Body of pancreas (tissue), 4 donors: ENCODE measurements at regions not wholly inside any gene's neighbourhood (a gene's known extent, or its start where the extent isn't known, plus 50 kb on each side); places are given as distances from the start of the nearest gene placed in this dataset.

Experiments used
- ATAC-seq: fragments of 150-250 bp; one replicate; pipeline ENCODE4 v1.9.1; 2016
- DNase-seq, 4 donors: peaks; one replicate each; pipeline ENCODE4 v3.0.0-alpha.2; 2019
- H3K27ac ChIP-seq, 4 donors: fragments of 200-600 bp; sonication (generic); 1 replicate in 3 of 4; 2 replicates in 1 of 4; pipeline versions ENCODE4 v1.5.1 to v1.6.1; 2016 to 2019; ENCODE audit warnings: mild to moderate bottlenecking in 1 of 4, mixed read lengths in 1 of 4, moderate library complexity in 1 of 4
- H3K27me3 ChIP-seq, 2 donors: fragments of 200-600 bp; sonication (generic); one replicate each; pipeline ENCODE4 v1.6.0; 2016; ENCODE audit warnings: mild to moderate bottlenecking in 1 of 2
- H3K36me3 ChIP-seq, 2 donors: fragments of 200-600 bp; sonication (generic); replicated peaks in 1 of 2; 2 replicates each; pipeline ENCODE4 v1.5.1; 2016; ENCODE audit warnings: low read depth in 2 of 2; ENCODE audit not compliant: insufficient read depth in 1 of 2
- H3K4me1 ChIP-seq: fragments of 200-600 bp; sonication (generic); one replicate; pipeline ENCODE4 v1.6.0; 2016
- H3K4me3 ChIP-seq, 2 donors: fragments of 200-600 bp; sonication (generic); 1 replicate in 1 of 2; 2 replicates in 1 of 2; pipeline ENCODE4 v1.5.1; 2016 to 2019
- H3K9me3 ChIP-seq, 3 donors: fragments of 200-600 bp; sonication (generic); 1 replicate in 2 of 3; 2 replicates in 1 of 3; pipeline ENCODE4 v1.5.1; 2016
- POLR2A ChIP-seq, 3 donors: fragments of 450-650 bp; IDR thresholded peaks; one replicate each; pipeline ENCODE4 v1.6.1; 2016; ENCODE audit warnings: antibody characterized with exemption in 3 of 3, mild to moderate bottlenecking in 2 of 3
- WGBS, 2 donors: methylation state at CpG; one replicate each; pipeline ENCODE4 v1.1.5; 2017; 5-methylcytosine and 5-hydroxymethylcytosine counted together
- intact Hi-C: fragments of 100-400 bp; cut with DNase I; formaldehyde crosslinking; loops from one replicate; pipeline ENCODE4 v1.15.1; 2023
- TF ChIP-seq, protein P1 (sequence below), 7 experiments: fragments of 450-650 bp in 4 of 7; fragments of 200-600 bp in 3 of 7; sonication (generic) in 3 of 7; IDR thresholded peaks; one replicate each; pipeline ENCODE4 v1.5.1; 2016 to 2019; ENCODE audit warnings: antibody characterized with exemption in 7 of 7

- intact Hi-C loops = no loop called here
- Histone ChIP-seq H3K27me3 (no peaks in the 10 kb centered on the region), H3K4me3 (no peak overlapping the region), H3K27ac (no peak overlapping the region), H3K4me1 (no peaks in the 10 kb centered on the region), H3K9me3 (no peaks in the 10 kb centered on the region), H3K36me3 (no peaks in the 10 kb centered on the region)
- WGBS, 2 donors = 64 to 74% methylated on average over 9 of the region's 9 CpGs
- DNase-seq = no peak
- TF ChIP-seq, protein P1, sequence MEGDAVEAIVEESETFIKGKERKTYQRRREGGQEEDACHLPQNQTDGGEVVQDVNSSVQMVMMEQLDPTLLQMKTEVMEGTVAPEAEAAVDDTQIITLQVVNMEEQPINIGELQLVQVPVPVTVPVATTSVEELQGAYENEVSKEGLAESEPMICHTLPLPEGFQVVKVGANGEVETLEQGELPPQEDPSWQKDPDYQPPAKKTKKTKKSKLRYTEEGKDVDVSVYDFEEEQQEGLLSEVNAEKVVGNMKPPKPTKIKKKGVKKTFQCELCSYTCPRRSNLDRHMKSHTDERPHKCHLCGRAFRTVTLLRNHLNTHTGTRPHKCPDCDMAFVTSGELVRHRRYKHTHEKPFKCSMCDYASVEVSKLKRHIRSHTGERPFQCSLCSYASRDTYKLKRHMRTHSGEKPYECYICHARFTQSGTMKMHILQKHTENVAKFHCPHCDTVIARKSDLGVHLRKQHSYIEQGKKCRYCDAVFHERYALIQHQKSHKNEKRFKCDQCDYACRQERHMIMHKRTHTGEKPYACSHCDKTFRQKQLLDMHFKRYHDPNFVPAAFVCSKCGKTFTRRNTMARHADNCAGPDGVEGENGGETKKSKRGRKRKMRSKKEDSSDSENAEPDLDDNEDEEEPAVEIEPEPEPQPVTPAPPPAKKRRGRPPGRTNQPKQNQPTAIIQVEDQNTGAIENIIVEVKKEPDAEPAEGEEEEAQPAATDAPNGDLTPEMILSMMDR (IDR thresholded peaks at IDR 0.05) = no peak
- TF ChIP-seq POLR2A (IDR thresholded peaks at IDR 0.05) = no peak
- ATAC-seq = no peak
Measured at GRCh38 chr21:31409831-31410487, 65.9 kb upstream of the TIAM1 start.

GRCh38 chr21:31408301-31409088, 64.4 kb upstream of the TIAM1 start:
- intact Hi-C loops = no loop called here
- Histone ChIP-seq H3K4me1 (no peaks in the 10 kb centered on the region), H3K27ac (no peak overlapping the region), H3K27me3 (no peaks in the 10 kb centered on the region), H3K4me3 (no peak overlapping the region), H3K36me3 (no peaks in the 10 kb centered on the region), H3K9me3 (no peaks in the 10 kb centered on the region)
- 67 to 70% methylated on average over 10 of the region's 10 CpGs for WGBS, 2 donors
- TF ChIP-seq, protein P1 (IDR thresholded peaks at IDR 0.05) = no peak
- no peak for TF ChIP-seq POLR2A (IDR thresholded peaks at IDR 0.05)
- DNase-seq = no peak
- no peak for ATAC-seq

GRCh38 chr21:31406510-31406909, 62.4 kb upstream of the TIAM1 start:
- intact Hi-C loops = no loop called here
- Histone ChIP-seq H3K36me3 (no peaks in the 10 kb centered on the region), H3K4me3 (no peak overlapping the region), H3K27ac (no peak overlapping the region), H3K4me1 (no peaks in the 10 kb centered on the region), H3K27me3 (no peaks in the 10 kb centered on the region), H3K9me3 (no peaks in the 10 kb centered on the region)
- ATAC-seq (no peak), DNase-seq (no peak)
- WGBS, 2 donors = 23 to 48% methylated on average over 2 of the region's 2 CpGs
- no peak for TF ChIP-seq POLR2A (IDR thresholded peaks at IDR 0.05)
- TF ChIP-seq, protein P1 (IDR thresholded peaks at IDR 0.05) = no peak

DNA sequence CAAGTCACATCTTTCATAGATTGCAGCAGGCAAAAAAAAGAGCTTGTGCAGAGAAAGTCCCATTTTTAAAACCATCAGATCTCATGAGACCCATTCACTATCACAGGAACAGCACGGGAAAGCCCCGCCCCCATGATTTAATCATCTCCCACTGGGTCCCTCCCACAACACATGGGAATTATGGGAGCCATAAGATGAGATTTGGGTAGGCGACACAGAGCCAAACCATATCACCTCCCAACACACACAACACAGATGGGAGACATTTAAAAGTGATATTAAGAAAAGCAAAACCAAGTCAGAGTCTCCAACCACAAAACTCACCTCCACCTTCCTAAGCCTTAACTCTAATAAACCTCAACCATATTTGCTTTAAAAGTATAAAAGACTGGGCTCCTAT, 61.5 kb upstream of the TIAM1 start:
- H3K27me3 ChIP-seq = no peaks in the 10 kb centered on the region
- intact Hi-C loops = no loop called here
- ATAC-seq = no peak
- no peaks in the 10 kb centered on the region for H3K9me3 ChIP-seq
- 56 to 76% methylated on average over 3 of the region's 3 CpGs for WGBS, 2 donors
- H3K4me1 ChIP-seq = no peaks in the 10 kb centered on the region
- DNase-seq = no peak
- TF ChIP-seq, protein P1 (IDR thresholded peaks at IDR 0.05) = no peak
- no peak for TF ChIP-seq POLR2A (IDR thresholded peaks at IDR 0.05)
- no peak overlapping the region for H3K27ac ChIP-seq
- H3K36me3 ChIP-seq = no peaks in the 10 kb centered on the region
- no peak overlapping the region for H3K4me3 ChIP-seq
